GM12878 (cell line): ENCODE measurements at regions not wholly inside any gene's neighbourhood (a gene's known extent, or its start where the extent isn't known, plus 50 kb on each side); places are given as distances from the start of the nearest gene placed in this dataset.

Experiments
- ATAC-seq: fragments of 200-7000 bp; cut with Tn5 transposase; 3 replicates; pipeline ENCODE4 v1.9.1; 2020; ENCODE audit warnings: mild to moderate bottlenecking, moderate library complexity
- BruUV-seq: library from RNA; stranded (reverse); fragments of 400-500 nt; replicated peaks from 2 replicates; lab custom pipeline; 2021; lab: Mats Ljungman, UMichigan
- CTCF ChIA-PET: fragments of 300-600 bp; sonication (Branson Sonifier 250); formaldehyde crosslinking; extraction: SDS; loops from one replicate; lab custom pipeline; 2021; ENCODE audit warnings: inconsistent platforms; lab: Yijun Ruan, JAX
- POLR2A ChIA-PET: fragments of 350-600 bp; formaldehyde crosslinking; extraction: SDS; loops from one replicate; lab custom pipeline; 2021; ENCODE audit warnings: inconsistent platforms; lab: Charles Lee
- RAD21 ChIA-PET: fragments of 300-600 bp; sonication (Branson Sonifier 250); formaldehyde crosslinking; loops from one replicate; lab custom pipeline; 2023; ENCODE audit warnings: antibody characterized with exemption; ENCODE audit not compliant: unreplicated experiment; lab: Charles Lee
- SMC1A ChIA-PET: fragments of 300-600 bp; sonication (Branson Sonifier 250); formaldehyde crosslinking; loops from one replicate; lab custom pipeline; 2023; ENCODE audit not compliant: unreplicated experiment, uncharacterized antibody; lab: Charles Lee
- DNase-seq: peaks from one replicate; pipeline ENCODE4 v3.0.0-alpha.2; 2011; ENCODE audit warnings: low read depth, low spot score
- FAIRE-seq: peaks from 3 replicates; lab custom pipeline; 2011; peaks lifted over from hg19 to GRCh38; lab: Jason Lieb, UNC
- H2AFZ ChIP-seq: 2 replicates; pipeline ENCODE4 v1.6.0; 2011; ENCODE audit warnings: low read depth, low read length, control low read depth; ENCODE audit not compliant: control insufficient read depth
- H3K27ac ChIP-seq: 2 replicates; pipeline ENCODE4 v1.5.1; 2011; ENCODE audit warnings: control low read depth; ENCODE audit not compliant: control insufficient read depth, insufficient read depth
- H3K27me3 ChIP-seq, 2 experiments: replicated peaks in 1 of 2; 2 replicates each; pipeline versions ENCODE4 v1.6.0 to v1.6.1; 2011; ENCODE audit warnings: low read length in 1 of 2; ENCODE audit not compliant: control insufficient read depth in 2 of 2, insufficient read depth in 2 of 2
- H3K36me3 ChIP-seq, 2 experiments: 2 replicates each; pipeline ENCODE4 v1.5.1; 2011; ENCODE audit warnings: low read length in 1 of 2; ENCODE audit not compliant: control insufficient read depth in 2 of 2, insufficient read depth in 2 of 2
- H3K4me1 ChIP-seq: 2 replicates; pipeline ENCODE4 v1.6.1; 2011; ENCODE audit warnings: mild to moderate bottlenecking, low read length, moderate library complexity, mixed read lengths; ENCODE audit not compliant: control insufficient read depth, insufficient read depth
- H3K4me2 ChIP-seq: 2 replicates; pipeline ENCODE4 v1.6.0; 2011; ENCODE audit warnings: control low read depth; ENCODE audit not compliant: control insufficient read depth, insufficient read depth
- H3K4me3 ChIP-seq: fragments of 200-600 bp; sonication (generic); 2 replicates; pipeline ENCODE4 v1.5.1; 2016
- H3K79me2 ChIP-seq: 2 replicates; pipeline ENCODE4 v1.6.0; 2011; ENCODE audit warnings: low read length; ENCODE audit not compliant: control insufficient read depth, insufficient read depth
- H3K9ac ChIP-seq: 2 replicates; pipeline ENCODE4 v1.8.0; 2011; ENCODE audit warnings: low read length, control low read depth, mixed read lengths; ENCODE audit not compliant: control insufficient read depth, insufficient read depth
- H3K9me3 ChIP-seq: replicated peaks from 3 replicates; pipeline ENCODE4 v1.5.1; 2011; ENCODE audit warnings: mild to moderate bottlenecking, low read length; ENCODE audit not compliant: control insufficient read depth, insufficient read depth
- H4K20me1 ChIP-seq: 2 replicates; pipeline ENCODE4 v1.6.0; 2011; ENCODE audit not compliant: control insufficient read depth, insufficient read depth
- BCL11A ChIP-seq: IDR thresholded peaks from 2 replicates; pipeline ENCODE4 v1.6.1; 2011; ENCODE audit warnings: low read depth, low read length
- CEBPB ChIP-seq, 2 experiments: fragments of 150-350 bp in 1 of 2; IDR thresholded peaks; 2 replicates each; pipeline ENCODE4 v1.6.1; 2012 to 2014; ENCODE audit warnings: low read depth in 2 of 2, low read length in 2 of 2, borderline replicate concordance in 1 of 2, inconsistent platforms in 1 of 2
- LARP7 ChIP-seq: fragments of 450-650 bp; IDR thresholded peaks from 2 replicates; pipeline ENCODE4 v1.6.1; 2017; ENCODE audit warnings: mild to moderate bottlenecking
- MXI1 ChIP-seq: fragments of 150-350 bp; IDR thresholded peaks from 2 replicates; pipeline ENCODE4 v1.6.1; 2011; ENCODE audit warnings: low read depth, mild to moderate bottlenecking, inconsistent platforms, low read length, improper control_type of control experiment
- STAT1 ChIP-seq: fragments of 450-650 bp; conservative IDR thresholded peaks from 2 replicates; pipeline ENCODE4 v1.6.1; 2014; ENCODE audit warnings: antibody characterized with exemption, mild to moderate bottlenecking
- USF1 ChIP-seq: IDR thresholded peaks from 2 replicates; pipeline ENCODE4 v1.6.1; 2011; ENCODE audit warnings: borderline replicate concordance, low read depth, mild to moderate bottlenecking, moderate library complexity, mixed read lengths, low read length; ENCODE audit not compliant: insufficient read depth; ENCODE audit errors: extremely low read length
- ZSCAN29 ChIP-seq: fragments of 450-650 bp; IDR thresholded peaks from 2 replicates; pipeline ENCODE4 v1.6.1; 2017; ENCODE audit warnings: mild to moderate bottlenecking, moderate library complexity
- WGBS: methylation state at CpG from one replicate; pipeline ENCODE4 v1.1.6; 2016; ENCODE audit warnings: low lambda C conversion rate; ENCODE audit not compliant: insufficient replicate concordance, insufficient coverage; ENCODE audit errors: missing lambda C conversion rate; 5-methylcytosine and 5-hydroxymethylcytosine counted together
- in situ Hi-C: fragments of 300-500 bp; cut with MboI; formaldehyde crosslinking; loops from 9 replicates; pipeline ENCODE4 v1.14.3; 2018; ENCODE audit warnings: mixed read lengths
- intact Hi-C: fragments of 100-400 bp; cut with micrococcal nuclease; formaldehyde crosslinking; loops from one replicate; pipeline ENCODE4 v1.14.2; 2022; ENCODE audit not compliant: unreplicated experiment
- TF ChIP-seq, protein P1 (sequence below), 3 experiments: IDR thresholded peaks in 2 of 3; conservative IDR thresholded peaks in 1 of 3; 2 replicates each; pipeline ENCODE4 v1.5.1; 2011; ENCODE audit warnings: low read depth in 3 of 3, low read length in 3 of 3, mild to moderate bottlenecking in 3 of 3, control low read depth in 2 of 3, moderate library complexity in 2 of 3, inconsistent platforms in 1 of 3, mixed read lengths in 1 of 3; ENCODE audit not compliant: control insufficient read depth in 2 of 3, insufficient read depth in 1 of 3; ENCODE audit errors: extremely low read depth in 1 of 3
- TF ChIP-seq, protein P2 (sequence below): IDR thresholded peaks from 2 replicates; pipeline ENCODE4 v1.6.1; 2012; ENCODE audit warnings: low read depth, low read length, improper control_type of control experiment

- TF ChIP-seq, protein P1, sequence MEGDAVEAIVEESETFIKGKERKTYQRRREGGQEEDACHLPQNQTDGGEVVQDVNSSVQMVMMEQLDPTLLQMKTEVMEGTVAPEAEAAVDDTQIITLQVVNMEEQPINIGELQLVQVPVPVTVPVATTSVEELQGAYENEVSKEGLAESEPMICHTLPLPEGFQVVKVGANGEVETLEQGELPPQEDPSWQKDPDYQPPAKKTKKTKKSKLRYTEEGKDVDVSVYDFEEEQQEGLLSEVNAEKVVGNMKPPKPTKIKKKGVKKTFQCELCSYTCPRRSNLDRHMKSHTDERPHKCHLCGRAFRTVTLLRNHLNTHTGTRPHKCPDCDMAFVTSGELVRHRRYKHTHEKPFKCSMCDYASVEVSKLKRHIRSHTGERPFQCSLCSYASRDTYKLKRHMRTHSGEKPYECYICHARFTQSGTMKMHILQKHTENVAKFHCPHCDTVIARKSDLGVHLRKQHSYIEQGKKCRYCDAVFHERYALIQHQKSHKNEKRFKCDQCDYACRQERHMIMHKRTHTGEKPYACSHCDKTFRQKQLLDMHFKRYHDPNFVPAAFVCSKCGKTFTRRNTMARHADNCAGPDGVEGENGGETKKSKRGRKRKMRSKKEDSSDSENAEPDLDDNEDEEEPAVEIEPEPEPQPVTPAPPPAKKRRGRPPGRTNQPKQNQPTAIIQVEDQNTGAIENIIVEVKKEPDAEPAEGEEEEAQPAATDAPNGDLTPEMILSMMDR (IDR thresholded peaks at IDR 0.05 in 2 of 3, conservative IDR thresholded peaks at IDR 0.05 in 1 of 3; ENCODE audit: control insufficient read depth in 2 of 3, extremely low read depth in 1 of 3, insufficient read depth in 1 of 3, low read depth in 3 of 3, low read length in 3 of 3) = no peak
- TF ChIP-seq CEBPB (IDR thresholded peaks at IDR 0.05; ENCODE audit: borderline replicate concordance in 1 of 2, low read depth in 2 of 2, low read length in 2 of 2) (no peak), LARP7 (no peak), ZSCAN29 (no peak)
- TF ChIP-seq, protein P2, sequence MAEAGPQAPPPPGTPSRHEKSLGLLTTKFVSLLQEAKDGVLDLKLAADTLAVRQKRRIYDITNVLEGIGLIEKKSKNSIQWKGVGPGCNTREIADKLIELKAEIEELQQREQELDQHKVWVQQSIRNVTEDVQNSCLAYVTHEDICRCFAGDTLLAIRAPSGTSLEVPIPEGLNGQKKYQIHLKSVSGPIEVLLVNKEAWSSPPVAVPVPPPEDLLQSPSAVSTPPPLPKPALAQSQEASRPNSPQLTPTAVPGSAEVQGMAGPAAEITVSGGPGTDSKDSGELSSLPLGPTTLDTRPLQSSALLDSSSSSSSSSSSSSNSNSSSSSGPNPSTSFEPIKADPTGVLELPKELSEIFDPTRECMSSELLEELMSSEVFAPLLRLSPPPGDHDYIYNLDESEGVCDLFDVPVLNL = no peak
Observed at GRCh38 chr3:163138258-163138657, 1641.7 kb downstream of the OTOL1 start (continued).

DNA sequence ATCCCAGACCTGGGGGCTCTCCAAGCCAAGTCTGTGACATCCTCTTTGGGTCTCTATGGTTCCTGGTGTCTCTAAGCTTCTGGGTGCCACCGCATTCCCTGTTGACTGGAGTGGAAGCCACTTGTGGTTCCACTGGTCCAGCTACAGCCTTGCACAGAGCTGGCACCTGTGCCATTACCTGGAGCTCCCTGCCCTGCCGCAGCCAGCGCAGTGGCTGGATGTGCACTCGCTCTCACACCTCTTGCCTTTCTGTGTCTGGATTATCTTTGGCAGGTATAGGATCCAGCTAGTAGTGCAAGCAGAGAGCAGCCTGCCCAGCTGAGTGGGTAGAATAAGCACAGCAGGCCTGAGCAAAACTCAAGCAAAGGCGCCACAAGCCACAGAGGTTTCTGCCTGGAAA, 1635.5 kb downstream of the OTOL1 start:
- H3K27me3 ChIP-seq = no peaks in the 10 kb centered on the region
- no TSS peak for BruUV-seq
- H4K20me1 ChIP-seq = no peaks in the 10 kb centered on the region
- no peak overlapping the region for H3K4me3 ChIP-seq
- H3K79me2 ChIP-seq = no peaks in the 10 kb centered on the region
- FAIRE-seq = no peak
- no peaks in the 10 kb centered on the region for H3K36me3 ChIP-seq
- intact Hi-C loops = no loop called here
- ChIA-PET RAD21 (no interaction called here), SMC1A (no interaction called here)
- ATAC-seq = no peak
- TF ChIP-seq USF1 (no peak), BCL11A (no peak), STAT1 (no peak), MXI1 (no peak)
- TF ChIP-seq, all 136 proteins: peak for 0
- 87% methylated on average over 5 of the region's 5 CpGs for WGBS
- no peak overlapping the region for H3K4me2 ChIP-seq
- no peak overlapping the region for H2AFZ ChIP-seq
- no peak overlapping the region for H3K9ac ChIP-seq
- ChIA-PET CTCF (no interaction called here), POLR2A (no interaction called here)
- no peaks in the 10 kb centered on the region for H3K4me1 ChIP-seq
- DNase-seq = no peak
- no peaks in the 10 kb centered on the region for H3K9me3 ChIP-seq
- H3K27ac ChIP-seq = no peak overlapping the region
- in situ Hi-C loops = no loop called here
